HFF-Myc (cell line): ENCODE measurements at regions not wholly inside any gene's neighbourhood (a gene's known extent, or its start where the extent isn't known, plus 50 kb on each side); places are given as distances from the start of the nearest gene placed in this dataset.

Experiments
- DNase-seq: peaks from one replicate; pipeline ENCODE4 v3.0.0-alpha.2; 2011; ENCODE audit warnings: low read depth; ENCODE audit errors: extremely low read depth
- H3K4me3 ChIP-seq: replicated peaks from 2 replicates; pipeline ENCODE4 v1.5.1; 2011; ENCODE audit warnings: low read depth, mild to moderate bottlenecking, control low read depth, low read length
- TF ChIP-seq, protein P1 (sequence below): IDR thresholded peaks from 2 replicates; pipeline ENCODE4 v1.5.1; 2012; ENCODE audit warnings: mild to moderate bottlenecking, low read depth, low read length, control low read depth; ENCODE audit errors: missing control alignments

DNA sequence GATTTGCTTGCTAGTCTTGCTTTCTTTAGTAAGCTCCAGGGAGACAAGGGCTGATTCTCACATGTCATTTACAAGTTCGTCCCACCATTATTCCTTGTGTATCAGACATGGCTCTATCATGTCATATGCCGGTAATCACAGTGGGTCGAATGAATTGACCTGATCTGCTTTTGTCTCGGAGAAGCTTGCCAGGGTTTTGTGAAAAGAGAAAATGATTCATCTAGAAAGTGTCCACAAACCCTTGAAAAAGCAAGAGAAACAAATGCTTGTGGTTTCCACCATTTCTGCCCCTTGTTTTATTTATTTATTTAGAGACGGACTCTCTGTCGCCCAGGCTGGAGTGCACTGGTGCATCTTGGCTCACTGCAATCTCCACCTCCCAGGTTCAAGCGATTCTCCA, 278.5 kb downstream of the TCF7L2 start:
- no peak overlapping the region for H3K4me3 ChIP-seq
- TF ChIP-seq, protein P1, sequence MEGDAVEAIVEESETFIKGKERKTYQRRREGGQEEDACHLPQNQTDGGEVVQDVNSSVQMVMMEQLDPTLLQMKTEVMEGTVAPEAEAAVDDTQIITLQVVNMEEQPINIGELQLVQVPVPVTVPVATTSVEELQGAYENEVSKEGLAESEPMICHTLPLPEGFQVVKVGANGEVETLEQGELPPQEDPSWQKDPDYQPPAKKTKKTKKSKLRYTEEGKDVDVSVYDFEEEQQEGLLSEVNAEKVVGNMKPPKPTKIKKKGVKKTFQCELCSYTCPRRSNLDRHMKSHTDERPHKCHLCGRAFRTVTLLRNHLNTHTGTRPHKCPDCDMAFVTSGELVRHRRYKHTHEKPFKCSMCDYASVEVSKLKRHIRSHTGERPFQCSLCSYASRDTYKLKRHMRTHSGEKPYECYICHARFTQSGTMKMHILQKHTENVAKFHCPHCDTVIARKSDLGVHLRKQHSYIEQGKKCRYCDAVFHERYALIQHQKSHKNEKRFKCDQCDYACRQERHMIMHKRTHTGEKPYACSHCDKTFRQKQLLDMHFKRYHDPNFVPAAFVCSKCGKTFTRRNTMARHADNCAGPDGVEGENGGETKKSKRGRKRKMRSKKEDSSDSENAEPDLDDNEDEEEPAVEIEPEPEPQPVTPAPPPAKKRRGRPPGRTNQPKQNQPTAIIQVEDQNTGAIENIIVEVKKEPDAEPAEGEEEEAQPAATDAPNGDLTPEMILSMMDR: no peak
- no peak for DNase-seq

DNA sequence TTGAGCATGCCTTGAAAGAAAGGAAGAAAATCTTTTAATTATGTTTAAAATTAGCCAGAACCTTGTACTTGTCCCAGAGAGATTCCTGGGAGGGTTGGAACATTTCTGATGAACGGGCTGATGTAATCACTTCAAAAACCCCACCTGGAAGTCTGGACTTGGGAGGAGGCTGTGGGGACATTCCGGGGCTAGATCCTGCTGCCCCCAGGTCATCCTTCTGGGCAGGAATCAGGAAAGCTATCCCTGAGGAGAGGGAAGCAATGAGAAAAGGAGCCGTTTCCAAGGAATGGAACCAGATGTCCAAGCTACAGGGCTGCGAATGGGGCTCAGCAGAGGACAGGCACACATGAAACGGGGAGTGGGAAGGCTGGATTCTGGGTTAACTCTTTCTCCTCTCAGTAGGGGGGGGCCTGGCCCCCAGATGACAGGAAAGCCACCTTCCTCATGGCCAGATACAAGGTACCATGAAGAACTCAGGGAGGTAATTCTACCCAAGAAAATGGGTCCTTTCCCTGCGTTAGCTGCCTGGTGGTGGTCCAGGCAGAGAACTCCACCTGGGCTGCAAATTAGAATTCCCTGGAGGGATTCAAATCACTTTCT, 280.1 kb downstream of the TCF7L2 start:
- no peak for DNase-seq
- TF ChIP-seq, protein P1: no peak
- H3K4me3 ChIP-seq: no peak overlapping the region

DNA sequence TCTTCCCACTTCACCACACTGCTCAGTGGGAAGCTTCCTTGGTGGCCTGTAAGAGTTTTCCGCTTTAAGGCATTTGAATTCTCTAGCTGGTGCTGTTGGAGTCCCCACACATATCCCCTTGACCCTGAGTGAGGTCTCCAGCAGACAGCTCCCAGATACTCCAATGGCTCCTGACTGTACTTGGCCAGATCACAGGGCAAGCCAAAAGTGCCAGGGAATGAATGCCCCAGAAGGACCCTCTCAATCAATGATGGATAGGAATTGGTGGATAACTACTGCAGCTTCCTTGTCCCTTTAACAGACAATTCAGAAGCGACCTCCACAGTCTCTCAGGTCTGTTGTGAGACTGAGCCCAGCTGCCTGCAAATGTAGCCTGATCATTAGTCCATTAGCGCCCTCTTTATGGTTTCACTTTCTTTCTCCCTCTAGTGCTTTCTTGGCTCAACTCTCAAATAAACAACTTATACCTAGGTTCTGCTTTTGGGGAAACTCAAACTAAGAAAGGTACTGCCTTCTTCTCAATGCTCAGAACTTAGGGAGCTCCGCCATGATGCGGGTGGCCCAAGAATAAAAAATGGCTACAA, 283.0 kb downstream of the TCF7L2 start:
- H3K4me3 ChIP-seq: no peak overlapping the region
- DNase-seq: no peak
- TF ChIP-seq, protein P1: no peak

DNA sequence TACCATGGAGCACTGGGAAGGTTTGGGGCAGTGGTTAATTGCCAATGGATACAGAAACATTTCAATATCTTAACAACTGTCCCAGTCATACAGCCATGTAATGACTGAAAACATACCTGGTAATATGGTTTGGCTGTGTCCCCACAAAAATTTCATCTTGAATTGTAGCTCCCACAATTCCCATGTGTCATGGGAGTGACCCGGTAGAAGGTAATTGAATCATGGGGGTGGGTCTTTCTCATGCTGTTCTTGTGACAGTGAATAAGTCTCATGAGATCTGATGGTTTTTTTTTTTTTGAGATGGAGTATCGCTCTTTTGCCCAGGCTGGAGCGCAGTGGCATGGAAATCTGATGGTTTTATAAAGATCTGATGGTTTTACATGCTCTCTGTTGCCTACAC, 284.4 kb downstream of the TCF7L2 start:
- TF ChIP-seq, protein P1: no peak
- no peak for DNase-seq
- no peak overlapping the region for H3K4me3 ChIP-seq

DNA sequence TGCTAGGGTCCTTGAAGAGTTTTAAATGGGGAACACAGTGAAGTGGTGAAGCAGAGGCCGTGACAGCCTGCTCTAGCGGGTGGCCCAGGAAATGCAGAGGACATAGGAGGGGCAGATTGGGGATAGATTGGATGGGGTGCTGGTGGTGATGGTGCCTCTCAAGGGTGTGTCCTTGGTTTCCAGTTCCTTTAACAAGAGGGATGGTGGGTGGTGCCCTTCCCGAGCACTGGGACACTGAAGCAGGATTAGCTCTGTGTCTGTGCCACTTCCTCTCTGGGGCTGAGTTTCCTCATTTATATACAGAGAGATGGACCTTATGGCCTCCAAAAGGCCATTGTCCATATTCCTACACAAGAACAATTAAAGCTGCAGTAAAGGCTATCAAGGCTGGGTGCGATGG, 285.5 kb downstream of the TCF7L2 start:
- TF ChIP-seq, protein P1: no peak

DNA sequence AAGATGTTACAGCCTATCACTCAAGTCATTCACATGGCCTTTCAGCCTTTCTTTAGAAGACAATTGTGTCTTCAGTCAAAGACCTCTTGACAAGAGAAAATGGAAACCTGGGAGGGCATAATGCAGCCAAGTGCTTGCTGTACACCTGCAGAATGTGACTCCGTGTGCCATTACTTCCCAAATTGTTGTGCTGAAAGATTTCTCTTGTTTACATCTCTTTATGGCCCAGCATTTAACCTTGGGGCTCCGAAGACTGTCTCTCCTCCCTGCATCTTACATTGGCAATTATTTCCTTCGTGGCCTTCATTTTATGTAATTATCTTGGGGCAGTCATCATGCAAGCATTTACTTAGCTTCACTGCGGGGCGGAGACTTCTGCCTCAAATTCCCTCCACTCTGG, 287.0 kb downstream of the TCF7L2 start:
- no peak for DNase-seq
- TF ChIP-seq, protein P1: no peak
- no peak overlapping the region for H3K4me3 ChIP-seq

More for the DNA sequence above, 285.5 kb downstream of the TCF7L2 start:
- DNase-seq: no peak
- H3K4me3 ChIP-seq: no peak overlapping the region
